GM19468 (cell line): ENCODE measurements at regions not wholly inside any gene's neighbourhood (a gene's known extent, or its start where the extent isn't known, plus 50 kb on each side); places are given as distances from the start of the nearest gene placed in this dataset.

ENCODE experiments used
- ATAC-seq: cut with Tn5 transposase; IDR thresholded peaks from one replicate; pipeline ENCODE4 v1.9.1; 2021; ENCODE audit warnings: mild to moderate bottlenecking, moderate library complexity, moderate number of reproducible peaks; ENCODE audit not compliant: unreplicated experiment; ENCODE audit errors: extremely low read depth

DNA sequence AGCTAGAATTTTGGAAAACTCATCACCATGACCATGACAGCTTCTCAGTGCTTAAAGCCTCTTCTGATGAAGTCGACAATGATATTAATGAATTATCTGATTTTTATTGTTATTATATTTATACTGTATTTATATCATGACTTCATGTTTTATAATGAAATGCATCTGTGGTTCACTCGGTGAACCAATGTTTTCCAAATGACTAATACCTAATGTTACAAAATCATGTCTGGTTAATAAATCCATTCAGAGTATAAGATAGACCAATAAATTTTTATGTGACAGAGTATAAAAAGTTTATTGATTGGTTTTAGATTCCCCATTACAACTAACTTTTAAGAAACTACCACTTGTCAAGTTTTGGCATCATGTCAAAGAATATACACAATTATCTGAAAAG lies 416.5 kb downstream of the MLLT3 start:
- no peak for ATAC-seq

DNA sequence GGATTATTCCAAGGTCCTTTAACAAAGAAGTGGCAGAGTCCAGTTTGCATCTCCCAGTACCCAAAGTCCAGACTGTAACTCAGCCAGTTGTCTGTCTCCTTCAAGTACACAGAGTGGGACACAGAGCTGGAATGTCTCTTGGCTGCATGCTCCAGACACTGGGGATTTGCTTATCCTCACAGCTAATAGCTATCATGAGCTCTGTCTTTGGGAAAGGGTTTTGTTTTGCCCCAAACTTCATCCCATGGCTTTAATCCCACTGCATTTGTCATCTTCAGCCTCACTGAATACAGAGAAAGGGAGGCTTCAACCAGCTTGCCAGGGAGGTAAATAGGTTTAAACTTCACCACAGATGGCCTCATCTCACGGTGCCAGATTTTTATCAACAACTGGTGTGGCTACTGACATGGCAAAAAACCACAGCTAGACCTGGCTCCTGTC lies 412.2 kb upstream of the SLC24A2 start:
- no peak for ATAC-seq

DNA sequence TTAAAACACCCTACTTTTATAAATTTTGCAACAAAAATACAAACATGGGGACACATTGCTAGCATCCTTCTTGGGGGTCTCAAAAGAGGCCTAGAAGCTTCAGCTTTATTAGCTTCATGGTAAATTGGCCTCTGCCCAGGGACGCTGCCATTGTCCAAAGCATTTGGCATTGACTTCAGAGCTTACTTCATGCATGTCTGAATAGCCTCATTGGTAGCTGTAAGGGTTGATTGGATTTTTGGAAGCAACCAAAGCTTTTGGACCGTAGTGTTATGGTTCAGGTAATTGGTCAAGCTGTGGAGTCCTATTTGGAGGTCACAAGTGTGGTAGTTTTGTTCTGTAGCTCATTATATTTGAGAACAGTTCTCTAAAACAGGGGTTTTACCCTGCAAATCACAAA lies 411.7 kb upstream of the SLC24A2 start:
- no peak for ATAC-seq

DNA sequence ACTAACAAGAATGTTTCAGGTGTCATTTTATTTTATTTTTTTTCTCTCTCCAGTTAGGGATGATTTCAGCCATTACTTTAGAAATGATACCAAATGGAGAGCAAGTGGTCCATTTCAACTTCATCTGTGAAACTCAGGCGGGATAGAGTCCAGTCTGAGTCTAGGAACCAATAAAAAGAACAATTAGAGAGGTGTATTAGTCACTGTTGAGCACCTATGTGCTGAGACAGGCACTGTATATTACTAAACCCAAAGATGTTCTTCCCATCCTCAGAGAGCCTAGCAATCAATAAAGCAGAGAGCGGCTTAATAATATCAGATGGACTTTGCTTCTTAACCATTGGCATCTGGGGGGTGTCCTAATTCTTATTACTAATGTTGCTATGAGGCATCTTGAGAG lies 410.3 kb upstream of the SLC24A2 start:
- no peak for ATAC-seq

DNA sequence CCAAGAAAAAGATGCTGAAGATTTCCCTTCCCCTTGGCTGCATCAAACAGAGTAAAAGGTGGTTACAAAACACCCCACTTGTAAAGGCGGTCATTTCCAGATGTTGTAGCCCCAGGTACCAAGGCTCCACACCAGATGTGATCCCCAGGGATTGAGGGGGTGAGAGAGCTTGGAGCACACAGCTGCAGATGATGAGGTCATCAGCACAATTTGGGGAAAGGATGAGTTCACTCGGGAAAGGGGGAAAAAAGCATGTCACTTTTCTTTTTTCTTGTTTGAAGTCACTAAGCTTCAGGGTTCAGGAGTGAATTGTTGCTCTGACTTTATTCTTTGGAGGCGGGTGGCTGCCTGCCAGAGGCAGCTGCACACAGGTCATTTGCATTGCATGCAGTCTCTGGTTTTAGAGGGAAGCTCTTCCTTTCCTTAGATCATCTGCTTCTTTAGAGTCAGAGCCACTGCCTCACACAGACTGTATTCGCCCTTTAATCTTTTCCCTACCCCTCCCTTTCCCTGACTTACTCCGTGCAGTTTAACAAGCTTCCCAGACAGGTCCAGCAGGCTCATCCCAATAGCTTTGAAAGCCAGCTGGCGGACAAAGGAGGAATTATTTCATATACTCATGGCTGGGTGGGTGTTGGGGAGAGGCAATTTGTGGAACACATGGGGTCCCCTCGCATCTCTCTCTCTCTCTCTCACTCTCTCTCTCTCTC lies 409.3 kb upstream of the SLC24A2 start:
- ATAC-seq: peak; percentile 46

DNA sequence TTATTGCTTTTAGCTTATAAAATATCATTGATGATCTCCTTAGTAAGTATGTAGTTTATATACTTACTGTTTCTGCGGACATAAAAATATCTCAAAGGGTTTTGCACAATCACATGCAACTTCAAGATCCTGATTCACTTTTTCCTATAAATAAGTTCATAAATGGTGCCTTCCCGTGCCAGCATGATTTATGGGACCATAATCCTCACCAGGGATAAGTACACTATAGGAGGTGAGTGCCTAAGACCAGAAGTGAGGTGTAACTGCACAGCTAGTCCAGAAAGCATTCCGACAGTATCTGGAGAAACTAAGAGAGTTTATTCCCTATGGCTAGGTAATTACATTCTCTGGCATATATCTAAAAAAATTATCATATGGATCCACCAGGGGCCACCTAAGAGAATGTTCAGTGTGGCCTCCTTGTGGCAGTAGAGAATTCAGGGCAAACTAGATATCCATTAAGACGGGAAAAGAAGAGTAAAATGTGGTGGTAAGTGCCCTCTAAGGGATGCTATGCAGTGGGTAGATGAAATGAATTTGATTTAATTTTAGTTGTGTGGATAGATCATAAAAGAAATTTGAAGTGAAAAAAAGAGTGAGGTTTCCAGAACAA lies 402.5 kb upstream of the SLC24A2 start:
- ATAC-seq: no peak

DNA sequence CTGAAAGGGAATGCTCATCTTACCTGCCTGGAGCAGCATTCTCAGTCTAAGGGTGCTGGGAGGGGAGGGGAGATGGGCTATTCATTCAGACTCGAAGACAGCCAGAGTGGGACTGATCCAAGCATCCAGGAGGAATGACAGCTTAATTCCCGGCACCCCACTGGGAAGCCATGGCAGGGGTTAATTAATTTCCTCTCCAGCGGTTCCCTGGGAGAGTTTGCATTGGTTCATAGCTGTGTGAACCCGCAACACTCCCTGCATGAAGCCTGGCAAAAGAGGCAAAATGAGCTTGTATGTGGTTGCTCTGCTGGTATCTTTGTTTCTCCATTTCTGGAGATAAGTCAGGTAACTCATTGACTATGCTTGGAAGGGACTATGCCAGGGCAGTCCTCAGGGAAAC lies 401.0 kb upstream of the SLC24A2 start:
- no peak for ATAC-seq

DNA sequence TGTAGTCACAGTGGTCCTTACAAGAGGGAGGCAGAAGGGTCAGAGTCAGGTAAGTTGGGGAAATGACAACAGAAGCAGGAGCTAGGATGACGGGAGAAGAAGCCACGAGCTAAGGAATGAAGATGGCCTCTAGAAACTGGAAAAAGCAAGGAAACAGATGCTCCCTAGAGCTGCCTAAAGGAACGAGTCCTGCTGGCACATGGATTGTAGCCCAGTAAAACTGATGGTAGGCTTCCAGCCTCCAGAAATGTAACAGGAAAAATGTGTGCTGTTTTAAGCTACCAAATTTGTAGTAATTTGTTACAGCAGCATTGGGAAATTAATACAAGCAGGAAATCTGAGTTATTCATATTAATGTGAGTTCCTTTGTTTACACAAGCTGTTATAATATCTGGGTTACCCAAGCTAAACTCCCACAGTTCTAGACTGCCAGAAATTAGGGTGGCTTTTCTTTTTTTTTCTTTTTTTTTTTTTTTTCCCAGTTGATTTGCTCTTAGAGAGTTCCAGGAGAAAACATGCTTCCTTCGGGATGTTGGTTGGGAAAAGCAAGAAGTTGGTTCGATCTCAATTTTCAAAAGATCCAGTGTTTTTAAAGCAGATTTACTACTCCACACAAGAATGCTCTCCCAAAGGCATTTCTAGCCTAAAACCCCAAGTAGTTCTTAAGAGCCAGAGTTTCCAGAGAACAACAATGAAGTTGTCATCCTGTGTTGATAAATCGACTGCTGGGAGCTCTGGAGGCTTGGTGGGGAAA lies 400.0 kb upstream of the SLC24A2 start:
- no peak for ATAC-seq

DNA sequence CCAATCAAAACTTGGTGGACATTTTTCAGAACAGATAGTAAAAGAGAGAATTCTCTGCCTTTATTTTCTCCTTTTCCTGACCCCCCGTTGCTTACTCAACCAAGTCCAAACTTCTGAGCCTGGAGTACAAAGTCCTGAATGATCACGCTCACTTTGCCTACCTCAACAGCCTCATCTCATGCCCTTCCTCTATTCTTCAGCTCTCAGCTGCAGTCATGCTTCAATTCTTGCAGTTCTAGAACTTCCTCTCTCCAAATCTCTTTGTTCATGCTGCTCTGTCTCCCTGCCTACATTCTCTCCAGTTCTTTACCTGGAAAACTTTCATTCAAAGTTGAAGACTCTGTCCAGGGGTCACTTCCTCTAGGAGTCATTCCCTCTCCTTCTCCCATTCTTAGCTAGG lies 398.5 kb upstream of the SLC24A2 start:
- ATAC-seq: no peak

DNA sequence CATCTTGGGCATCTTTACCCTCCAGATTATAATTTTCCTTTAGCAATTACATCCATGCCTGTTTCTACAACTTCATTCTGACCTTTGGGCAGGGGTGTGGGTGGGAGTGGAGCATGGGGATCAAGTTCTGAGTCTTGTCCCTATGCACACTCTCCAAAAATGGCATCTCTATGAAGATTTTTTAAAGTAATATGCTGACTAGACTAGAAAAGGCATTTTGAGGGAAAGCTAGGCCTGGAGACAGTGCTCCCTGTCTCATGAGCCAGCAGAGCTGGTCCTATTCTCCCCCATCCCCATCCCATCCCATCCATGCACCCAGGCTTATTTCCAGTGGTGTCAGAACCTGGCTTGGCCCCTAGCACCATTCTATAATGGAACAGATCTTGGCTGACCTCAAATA lies 398.0 kb upstream of the SLC24A2 start:
- no peak for ATAC-seq

DNA sequence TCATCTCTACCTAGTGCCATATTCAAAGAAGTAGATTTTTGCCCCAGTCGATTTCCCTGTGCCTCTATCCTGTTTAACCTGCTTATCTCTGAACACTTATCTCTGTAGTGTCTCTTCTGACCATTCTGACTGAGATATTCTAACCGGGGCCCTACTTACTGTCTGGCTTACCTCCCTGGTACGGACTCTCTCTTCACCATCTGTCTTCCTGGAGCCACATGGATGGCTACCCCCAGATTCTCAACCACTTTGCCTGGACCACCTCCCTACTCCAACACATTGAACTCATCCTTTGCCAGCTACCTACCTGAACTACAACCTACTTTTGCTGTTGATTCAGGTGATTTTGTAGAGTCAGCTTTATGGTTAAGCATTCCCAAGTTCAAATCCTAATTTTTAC lies 397.4 kb upstream of the SLC24A2 start:
- no peak for ATAC-seq

DNA sequence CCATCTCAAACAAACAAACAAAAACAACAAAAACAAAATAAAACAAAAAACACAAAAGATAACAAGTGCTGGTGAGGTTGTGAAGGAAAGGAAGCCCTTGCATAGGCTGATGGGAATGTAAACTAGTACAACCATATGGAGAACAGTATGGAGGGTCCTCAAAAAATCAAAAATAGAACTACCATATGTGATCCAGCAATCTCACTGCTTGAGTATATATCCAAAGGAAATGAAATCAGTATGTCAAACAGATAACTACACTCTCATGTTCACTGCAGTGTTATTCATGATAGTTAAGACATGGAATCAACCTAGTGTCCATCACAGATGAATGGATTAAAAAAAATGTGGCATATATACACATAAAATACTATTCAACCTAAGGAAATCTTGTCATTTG lies 395.7 kb upstream of the SLC24A2 start:
- no peak for ATAC-seq

DNA sequence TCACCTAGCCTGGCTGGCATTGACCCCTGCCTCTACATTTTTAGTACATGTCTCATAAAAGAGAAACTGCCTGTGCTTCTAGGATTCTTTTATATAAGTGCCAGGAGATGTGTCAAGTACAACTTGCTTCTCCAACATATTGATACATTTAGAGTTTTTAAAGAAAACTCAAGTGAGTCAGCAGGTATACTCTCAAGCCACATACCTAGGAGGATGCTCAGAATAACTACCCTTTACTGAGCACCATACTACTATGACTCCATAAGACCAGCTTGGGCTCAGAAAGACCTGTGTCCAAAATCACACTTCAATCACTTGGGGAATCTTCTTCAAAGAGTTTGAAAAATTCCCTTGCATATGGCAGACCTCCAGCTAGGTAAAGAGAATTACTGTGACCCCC lies 389.8 kb upstream of the SLC24A2 start:
- ATAC-seq: no peak

DNA sequence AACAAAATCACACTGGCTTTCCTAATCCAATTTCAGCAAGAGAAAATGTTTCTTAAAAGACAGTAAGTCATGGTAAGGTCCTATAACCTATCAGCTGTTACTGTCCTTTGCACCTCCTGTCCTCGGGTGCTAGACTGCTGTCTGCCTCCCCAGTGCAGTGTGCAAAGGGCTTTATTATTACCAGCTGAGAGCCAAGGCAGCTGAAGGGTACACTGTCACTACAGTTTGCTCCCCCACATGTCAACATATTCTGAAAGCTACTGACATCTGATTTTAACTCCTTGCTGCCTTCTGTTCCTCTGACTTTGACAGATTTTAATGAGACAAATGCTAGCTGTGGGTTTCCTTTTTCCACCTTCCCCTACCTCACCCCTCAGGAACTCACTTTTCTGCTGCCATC lies 389.4 kb upstream of the SLC24A2 start:
- no peak for ATAC-seq

DNA sequence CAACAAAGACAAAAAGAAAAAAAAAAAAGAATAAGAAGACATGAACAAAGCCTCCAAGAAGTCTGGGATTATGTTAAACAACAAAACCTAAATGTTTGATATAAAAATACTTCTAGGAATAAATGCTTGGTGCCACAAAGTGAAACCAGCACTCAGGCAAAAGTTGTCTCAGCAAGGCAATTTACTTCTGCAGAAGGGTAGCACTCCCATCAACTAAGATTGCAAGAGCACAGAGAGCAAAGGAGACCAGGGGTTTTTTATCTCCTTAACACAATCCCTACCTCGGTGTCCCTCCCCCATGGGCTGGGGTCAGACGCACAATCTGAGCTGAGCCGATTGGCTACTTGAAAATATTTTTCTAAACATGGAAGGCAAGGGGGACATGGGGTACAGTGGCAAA lies 381.3 kb upstream of the SLC24A2 start:
- no peak for ATAC-seq

DNA sequence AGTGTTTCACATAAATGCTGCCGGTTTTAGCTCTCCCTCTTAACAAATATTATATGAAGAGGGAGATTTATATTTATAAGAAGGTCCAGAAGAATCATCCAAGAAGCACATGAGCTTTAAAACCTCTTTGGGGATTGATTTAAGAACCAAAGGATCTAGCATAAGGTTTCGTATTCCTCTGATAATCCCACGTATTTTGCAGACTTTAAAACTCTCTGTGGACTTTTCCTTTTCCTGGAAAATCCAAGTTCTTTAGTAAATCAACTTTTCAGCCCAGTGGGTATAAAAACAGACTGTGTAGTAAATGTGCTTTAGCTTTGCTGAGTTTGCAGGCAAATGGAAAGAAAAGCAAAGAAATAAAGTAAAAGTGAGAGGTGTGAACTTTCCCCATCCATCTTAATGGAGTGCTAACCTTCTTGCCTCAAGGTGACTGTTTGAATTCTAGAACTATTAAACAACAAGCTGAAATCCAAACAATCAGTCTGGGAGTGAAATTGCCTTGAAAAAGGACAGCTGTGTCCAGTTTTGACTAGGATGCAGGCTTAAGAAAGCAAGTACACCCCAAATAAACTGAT lies 363.4 kb upstream of the SLC24A2 start:
- ATAC-seq: no peak

DNA sequence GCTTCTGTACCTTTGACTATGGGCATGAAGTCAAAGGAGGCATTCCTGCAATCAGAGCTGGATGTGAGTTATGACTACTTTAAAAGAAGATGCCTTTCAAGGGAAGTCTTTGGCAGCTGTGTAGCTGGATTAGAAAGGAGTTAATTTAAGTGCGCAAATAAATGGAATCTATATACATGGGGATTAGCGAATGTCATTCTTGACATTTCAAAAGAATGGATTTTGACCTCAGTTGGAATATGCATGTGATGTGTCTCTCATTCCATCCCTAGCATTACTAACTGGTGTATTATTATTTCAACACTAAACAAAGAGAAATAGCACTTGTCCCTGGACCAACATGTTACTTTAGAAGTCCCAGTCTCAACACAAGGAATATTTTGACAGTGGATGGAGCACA lies 359.6 kb upstream of the SLC24A2 start:
- no peak for ATAC-seq

DNA sequence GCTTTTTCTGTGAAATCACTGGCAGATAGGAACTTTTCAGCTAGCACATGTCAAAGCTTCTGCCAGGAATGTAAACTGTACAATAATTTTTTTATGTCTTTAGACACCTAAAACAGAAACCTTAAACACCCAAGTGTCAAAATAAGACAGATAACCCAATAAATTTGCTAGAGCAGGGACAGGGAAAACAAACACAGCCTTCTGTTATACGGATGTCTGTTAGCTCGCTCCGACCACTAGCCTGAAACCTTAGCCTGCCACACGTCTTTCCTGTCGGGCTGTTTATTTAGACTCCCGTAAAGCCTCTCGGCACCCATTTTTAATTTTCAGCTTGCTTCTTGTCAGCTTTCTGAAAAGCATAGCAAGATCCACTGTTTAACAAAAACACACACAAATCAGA lies 355.4 kb upstream of the SLC24A2 start:
- no peak for ATAC-seq

DNA sequence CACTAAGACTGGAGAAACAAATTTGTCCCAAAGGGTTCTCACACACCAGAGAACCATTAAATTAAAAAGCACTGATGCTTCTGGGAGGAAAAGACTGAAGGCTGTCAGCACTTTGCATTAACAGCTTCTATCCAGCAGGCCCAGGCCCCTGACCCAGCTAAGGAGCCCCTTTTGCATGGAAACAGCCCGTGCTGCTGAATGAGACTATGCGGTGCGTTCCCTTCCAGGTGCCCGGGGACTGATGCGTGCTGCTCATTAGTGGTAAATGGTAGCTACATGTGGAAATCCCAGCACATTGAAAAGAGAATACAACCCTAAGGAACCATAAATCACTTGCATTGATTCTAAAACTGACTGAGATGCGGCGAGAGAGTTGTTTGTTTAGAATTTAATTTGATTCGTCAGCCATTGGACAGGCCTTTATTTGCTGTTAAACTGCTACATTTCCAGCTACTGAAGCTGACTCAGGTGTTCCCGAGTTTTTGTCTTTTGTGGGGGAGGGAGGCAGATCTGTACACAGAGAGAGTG lies 351.0 kb upstream of the SLC24A2 start:
- ATAC-seq: no peak

DNA sequence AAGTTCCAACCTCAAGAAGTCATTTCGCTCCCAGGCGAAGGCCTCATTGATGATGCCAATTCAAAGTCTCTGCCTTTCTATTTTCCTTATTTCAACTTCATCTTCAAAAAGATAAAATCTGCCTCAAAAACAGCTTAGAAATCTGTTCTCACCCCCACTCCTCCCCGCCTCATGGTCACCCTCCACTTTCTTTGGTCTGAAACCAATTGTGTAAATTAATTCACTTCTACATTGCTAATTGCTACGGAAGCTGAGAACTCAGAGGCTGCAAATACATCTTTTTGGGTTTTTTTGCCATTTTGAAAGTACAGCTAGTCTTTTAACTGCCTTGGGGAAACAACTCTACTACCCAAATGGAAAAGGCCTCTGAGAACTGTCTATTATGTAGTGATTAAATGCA lies 350.0 kb upstream of the SLC24A2 start:
- ATAC-seq: no peak

DNA sequence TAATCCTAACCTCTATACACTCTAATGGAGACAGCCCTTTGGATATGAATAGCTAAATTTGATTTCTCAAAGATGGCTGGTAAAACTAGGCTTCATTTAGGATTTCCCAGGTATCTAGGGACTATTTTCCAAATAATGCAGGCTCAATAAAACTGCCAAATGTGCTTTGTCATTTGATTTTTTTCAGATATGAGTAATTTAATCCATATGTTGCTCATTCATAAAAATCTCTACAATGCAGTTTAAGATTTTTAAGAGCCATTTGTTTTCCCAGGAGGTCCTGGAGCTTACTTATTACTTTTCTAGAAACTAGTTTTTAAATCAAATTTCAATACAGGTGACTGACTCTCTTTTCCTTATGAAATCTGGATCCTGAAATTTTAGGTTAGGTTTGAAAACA lies 349.3 kb upstream of the SLC24A2 start:
- no peak for ATAC-seq
